ENCODE measurements at regions not wholly inside any gene's neighbourhood (a gene's known extent, or its start where the extent isn't known, plus 50 kb on each side); places are given as distances from the start of the nearest gene placed in this dataset.

DNA sequence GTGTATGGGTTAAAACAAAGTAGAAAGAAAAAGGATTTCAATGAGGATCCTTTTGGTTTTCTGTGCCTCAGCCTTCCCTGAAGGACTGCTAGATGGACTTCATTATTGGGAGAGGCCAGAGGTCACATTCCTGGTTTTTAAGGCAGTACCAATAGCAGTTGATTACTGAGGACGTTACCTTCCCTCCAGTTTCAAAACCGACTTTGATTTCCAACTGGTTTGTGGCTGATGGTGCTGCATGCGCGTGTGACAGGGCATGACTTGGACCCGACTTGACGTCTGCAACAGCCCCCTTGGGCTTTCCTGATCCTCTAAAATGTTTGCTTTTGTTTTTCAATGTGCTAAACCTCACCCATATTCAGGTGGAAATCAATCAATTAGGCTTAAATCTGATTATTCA, 314.3 kb upstream of the ARGLU1 start:
- TF ChIP-seq POLR2A (IDR thresholded peaks at IDR 0.05; ENCODE audit: extremely low read depth, insufficient read length): no peak
- no peak for TF ChIP-seq CTCF (IDR thresholded peaks at IDR 0.05; ENCODE audit: low read depth, low read length)

All from NB4 (cell line).